HG02588 (cell line): ENCODE measurements at regions not wholly inside any gene's neighbourhood (a gene's known extent, or its start where the extent isn't known, plus 50 kb on each side); places are given as distances from the start of the nearest gene placed in this dataset.

Source experiments
- ATAC-seq: cut with Tn5 transposase; IDR thresholded peaks from one replicate; pipeline ENCODE4 v1.9.1; 2021; ENCODE audit warnings: mild to moderate bottlenecking, moderate library complexity; ENCODE audit not compliant: unreplicated experiment

GRCh38 chr17:73878923-73879322 lies 234.7 kb upstream of the SDK2 start:
- ATAC-seq, result no peak

DNA sequence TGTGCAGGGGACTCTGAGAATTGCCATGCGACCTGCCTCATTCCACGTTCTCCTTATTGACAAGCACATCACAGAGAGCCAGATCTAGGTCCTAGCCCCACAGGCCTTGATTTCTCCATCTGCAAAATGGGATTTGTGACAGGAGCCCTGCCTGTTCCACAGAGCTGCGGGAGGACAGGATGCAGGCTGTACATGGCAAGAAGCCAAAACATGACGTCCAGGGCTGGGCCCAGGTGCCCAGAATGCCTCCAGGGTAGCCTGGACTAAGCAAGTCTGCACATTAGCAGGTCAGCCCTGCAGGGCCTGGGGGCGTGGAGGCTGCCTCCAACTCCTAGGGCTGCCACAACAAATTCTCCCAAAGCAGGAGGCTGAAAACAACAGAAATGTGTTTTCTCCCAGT lies 235.7 kb upstream of the SDK2 start:
- no peak for ATAC-seq

GRCh38 chr17:73882590-73882989 lies 238.3 kb upstream of the SDK2 start:
- ATAC-seq, result no peak

DNA sequence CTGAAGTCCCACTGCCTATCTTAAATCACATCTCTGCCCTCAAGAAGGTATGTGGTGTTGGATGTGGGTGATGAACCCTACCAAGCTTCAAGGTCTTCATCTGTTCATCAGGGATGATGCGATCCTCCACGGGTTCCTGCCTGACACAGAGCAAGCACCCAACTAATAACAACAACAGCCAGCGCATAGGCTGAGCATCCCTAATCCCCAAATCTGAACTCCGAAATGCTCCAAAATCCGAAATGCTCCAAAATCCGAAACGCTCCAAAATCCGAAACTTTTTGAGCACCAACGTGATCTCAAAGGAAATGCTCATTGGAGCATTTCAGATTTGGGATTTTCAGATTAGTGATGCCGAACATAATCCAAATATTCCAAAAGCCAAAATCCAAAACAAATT lies 238.9 kb upstream of the SDK2 start:
- ATAC-seq, result no peak

- no peak for ATAC-seq
These were observed 243.5 kb upstream of the SDK2 start for GRCh38 chr17:73887739-73888138.

DNA sequence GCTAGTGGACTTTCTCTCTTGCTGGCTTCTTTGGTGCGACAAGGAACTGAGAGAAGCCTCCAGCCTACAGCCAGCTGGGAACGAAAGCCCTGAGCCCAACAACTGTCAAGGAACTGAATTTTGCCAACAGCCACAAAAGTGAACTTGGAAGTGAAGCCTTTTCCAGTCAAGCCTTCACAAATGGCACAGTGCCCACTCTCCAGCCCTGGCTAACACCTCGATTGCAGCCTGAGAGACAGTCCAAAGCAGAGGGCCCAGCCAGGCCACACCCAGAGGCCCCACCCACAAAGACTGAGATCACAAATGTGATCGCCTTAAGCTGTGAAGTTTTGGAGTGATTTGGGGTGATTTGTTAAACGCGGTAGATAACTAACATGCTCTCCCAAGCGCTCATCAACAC lies 244.6 kb upstream of the SDK2 start:
- no peak for ATAC-seq

DNA sequence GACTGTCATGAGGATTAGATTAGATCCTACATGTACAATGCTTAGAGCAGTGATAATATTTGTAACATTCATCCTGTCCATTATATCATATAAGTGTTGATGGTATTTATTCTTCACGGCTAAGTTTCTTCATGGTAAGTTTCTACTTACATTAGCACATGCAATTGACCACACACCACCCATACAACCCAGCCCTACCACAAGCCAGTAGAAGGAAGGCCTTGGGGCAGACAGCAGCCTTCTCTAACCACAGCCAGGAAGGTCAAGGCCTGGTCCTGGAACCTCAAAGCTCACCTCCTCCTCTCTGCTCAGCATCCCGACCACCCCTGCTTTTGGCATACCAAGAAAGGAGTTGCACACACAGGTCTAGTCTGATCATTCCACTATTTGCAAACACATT lies 245.2 kb upstream of the SDK2 start:
- ATAC-seq, result no peak

DNA sequence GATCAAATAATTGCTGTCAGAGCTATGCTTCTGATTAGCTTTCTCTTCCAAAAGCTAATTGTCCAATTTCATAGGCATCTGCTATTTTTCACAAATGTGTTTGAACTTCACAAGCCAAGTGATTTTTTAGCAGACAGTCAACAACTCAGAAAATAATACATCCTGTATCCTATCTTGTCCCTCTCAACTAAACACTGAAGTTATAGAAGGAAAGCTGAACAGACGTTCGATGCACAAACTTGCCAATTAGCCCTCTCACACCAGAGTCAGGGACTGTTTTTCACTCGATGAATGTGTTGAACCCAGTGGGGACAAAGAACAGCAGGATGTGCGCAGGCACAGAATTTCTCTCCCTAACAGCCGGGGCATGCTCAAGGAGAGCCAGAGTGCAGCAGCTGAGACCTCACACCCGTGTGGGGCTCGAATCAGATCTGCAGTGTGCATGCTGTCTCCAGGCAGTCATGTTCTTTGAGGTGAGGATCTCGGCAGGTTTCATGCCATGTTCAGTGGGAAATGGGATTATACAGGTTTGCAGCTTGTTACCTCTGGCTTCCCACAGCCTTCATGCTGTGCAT lies 246.7 kb upstream of the SDK2 start:
- ATAC-seq, result no peak

DNA sequence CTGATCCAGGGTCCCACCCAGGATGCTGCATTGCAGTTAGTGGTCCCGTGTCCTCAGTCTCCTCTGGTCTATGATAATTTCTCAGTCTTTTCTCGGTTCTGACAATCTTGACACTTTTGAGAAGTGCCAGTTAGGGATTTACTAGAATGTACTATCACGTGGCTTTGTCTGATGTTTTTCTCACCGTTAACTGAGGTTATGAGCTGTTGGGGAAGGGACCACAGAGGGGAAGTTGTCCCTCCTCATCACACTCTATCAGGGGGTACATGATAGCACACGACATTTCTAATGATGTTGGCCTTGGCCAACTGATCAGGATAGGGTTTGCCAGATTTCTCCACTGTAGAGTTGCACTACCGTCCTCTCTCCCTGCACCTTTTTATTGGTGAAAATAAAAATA lies 250.9 kb upstream of the SDK2 start:
- ATAC-seq, result no peak

- ATAC-seq, result no peak
These were observed 252.7 kb upstream of the SDK2 start for GRCh38 chr17:73896966-73897365.

DNA sequence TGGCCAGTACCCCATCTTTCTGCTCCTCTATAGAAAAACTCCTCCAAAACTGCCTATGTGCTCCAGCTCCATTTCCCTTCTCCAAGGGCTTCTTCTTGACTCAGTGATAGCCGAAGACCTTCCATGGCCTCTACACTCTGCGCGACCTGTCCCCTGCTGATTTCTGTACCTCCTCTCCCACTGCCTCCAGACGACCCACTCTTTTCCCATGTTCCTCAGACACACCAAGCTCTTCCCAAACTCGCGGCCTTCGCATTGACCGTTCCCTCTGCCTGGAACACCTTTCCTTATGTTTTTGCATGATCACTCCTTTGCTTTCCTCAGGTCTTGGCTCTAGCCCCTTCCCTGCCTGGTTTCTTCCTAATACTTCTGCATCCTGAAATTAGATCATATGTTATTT lies 255.6 kb upstream of the SDK2 start:
- no peak for ATAC-seq

DNA sequence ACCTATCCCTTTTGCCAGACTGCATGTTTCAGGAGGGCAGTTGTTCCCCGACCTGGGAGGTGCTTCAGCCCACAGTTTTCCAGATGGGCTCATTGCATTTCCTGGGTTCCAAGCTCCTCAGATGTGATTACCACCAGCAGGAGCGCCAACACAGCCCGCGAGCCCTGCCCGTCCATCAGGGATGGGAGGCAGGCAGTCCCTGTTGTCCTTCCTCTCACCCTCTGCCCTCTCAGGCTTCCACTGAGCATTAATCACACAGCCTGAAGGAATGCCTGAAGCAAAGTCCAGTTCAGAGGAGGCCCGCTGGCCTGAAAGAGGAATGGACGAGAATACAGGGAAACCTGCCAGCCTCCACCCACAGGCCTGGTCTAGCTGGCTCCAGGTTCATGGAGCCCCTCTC lies 256.3 kb upstream of the SDK2 start:
- no peak for ATAC-seq

DNA sequence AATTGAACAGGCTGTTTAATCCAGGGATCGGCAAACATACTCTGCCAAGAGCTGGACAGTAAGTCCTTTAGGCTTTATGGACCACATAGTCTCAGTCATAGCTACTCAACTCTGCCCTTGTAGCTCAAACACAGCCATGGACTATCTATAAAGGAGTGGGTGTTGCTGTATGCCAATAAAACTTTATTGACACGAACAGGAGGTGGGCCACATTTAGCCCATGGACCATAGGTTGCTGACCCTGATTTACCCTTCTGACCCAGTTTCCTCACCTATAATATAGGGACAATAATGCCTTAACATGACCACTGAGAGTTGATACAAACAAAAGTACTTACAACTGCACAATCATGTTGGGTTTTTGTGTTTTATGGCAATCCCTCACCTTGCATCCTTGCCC lies 257.0 kb upstream of the SDK2 start:
- ATAC-seq, result no peak

DNA sequence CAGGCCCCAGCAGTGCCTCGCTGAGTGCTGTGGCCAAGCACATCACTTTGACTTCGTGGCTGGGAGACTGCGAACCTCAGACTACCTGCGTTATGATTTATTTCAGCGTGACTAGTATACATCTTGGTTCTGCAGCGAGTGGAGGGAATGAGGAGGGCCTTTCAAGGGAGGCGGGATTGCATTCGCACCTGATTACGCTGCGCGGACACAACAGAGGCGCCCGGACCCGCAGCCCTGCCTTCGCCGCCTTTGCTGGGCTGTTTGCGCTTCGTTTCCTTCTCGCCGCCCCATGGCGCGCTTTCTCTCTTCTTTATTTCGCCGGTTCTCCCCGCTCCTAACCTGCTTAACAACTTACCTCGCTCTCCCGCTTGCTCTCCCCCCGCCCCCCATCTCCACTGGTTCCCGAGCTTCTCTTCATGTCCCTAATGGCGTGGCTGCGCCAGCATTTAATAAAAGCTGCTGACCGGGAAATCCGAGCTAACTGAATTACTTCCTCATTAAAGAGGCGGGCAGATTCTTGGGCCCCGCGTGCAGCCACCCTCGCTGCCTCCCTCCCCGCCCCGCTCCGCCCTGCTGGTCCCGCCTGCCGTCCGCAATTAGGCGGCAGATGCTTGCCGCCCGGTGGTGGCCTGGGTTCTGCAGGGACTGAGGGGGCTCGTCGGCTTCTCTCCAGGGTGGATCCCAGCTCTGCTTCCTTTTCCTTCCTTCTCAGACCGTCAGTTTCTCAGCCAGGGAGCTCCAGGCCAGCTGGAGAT lies 257.6 kb upstream of the SDK2 start:
- ATAC-seq, result no peak

DNA sequence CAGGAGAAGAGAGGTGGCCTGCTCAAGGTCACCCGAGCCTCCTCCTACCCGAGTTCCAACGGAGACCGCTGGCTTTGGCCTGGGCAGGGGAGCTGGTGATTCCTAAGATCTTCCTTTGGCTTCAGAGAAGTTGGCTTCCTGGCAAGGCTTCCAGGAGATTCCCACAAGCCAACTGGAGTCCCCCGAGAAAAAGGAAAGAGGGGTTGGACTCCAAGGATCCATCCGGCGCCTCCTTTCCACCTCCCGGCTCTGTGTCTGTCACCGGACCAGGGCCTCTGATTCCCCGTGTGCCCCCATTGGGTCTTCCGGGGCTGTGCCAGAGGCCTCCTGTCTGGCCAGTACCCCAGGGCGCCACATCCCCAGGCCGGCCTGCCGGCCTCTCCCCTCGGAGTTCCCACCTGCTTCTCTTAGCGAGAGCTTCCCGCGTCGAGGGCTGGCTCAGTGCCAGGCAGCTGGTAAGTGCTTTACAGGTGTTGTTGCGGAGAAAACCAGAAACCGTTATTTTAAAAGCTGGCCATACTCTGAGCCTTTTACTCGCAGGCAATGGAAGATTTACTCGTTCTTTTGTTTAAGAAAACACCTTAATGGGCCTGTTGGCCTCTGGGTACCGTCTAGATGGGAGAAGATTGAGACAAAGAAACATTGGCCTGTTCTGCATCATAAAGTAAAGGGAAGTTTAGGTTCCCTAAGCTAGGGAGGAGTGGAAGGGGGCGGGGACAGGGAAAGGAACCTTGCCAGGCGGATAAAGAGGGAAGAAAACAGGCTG lies 258.4 kb upstream of the SDK2 start:
- no peak for ATAC-seq

- ATAC-seq, result no peak
These were observed 262.9 kb upstream of the SDK2 start for GRCh38 chr17:73906896-73907870.

DNA sequence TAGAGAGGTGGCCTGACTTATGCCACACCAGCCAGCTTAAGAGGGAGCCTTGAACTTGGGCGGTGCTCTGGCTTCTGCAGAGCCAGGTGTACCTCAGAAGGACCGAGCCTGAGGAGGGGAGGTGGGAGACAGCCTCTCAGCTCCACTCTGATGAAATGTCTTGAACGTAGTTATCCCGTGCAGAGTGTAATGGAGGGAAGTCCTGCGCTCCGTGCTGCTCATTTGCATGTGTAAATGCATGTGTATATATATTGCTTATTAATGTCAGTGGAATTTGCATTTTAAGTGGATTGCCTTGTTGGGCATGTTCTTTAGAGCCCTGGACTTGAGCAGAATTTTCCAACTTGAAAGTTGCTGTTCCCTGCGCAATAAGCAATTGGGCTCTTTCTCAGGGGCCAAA lies 264.9 kb upstream of the SDK2 start:
- ATAC-seq, result no peak

- ATAC-seq, result no peak
These were observed 266.0 kb upstream of the SDK2 start for GRCh38 chr17:73910206-73910605.

DNA sequence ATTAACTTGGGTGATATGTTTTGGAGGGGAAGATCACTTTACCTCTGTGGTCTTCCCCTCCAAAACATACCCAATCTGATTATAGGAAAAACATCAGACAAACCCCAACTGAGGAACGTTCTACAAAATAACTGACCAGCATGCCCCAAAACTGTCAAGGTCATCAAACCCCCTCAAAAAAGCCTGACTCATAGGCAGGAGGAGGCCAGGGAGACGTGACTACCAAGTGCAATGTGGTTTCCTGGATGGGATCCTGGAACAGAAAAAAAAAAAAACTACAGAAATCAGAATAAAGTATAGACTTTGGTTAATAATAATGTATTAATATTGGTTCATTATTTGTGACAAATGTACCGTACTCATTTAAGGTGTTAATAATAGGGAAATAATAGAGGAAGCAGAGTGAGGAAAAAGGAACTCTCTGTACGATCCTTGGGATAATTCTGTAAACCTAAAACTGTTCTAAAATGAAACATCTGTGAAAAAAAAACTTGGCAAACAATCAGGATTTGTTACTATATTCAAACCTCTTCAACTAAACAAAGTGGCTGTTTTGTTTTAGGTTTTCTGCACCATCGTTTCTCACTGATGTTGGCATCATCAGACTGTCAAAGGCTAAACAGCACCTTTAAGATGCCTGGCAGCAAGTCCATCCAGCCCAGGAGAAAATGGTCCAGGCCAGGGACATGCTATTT lies 266.7 kb upstream of the SDK2 start:
- no peak for ATAC-seq

DNA sequence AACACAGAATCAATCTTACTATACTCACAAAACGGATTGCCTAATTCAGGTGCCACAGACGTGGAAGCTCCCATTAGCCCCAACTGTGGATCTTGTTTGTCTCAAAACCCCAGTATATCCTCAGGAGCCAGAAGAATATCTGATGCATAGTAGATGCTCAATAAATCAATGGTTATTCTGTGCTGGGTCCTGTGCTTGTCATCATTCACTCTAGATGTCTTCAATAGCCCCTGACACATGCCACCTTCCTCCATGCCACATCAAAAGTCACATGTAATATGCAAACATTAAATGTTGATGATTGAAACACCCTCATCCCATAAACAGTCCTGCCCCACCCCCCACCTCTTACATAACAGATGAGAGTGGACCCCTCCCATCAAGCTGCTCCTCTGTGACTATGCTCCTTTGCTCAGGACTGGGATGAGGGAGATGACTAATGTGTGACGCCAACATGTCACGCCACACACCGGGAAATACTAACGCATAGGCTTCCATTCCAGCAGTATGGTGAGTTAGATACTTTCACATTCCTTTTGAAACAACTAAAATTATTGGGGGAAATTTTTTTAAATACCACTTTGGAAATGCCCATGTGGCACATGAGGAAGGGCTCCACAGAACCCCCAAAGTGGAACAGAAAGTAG lies 267.6 kb upstream of the SDK2 start:
- ATAC-seq, result no peak
